H1 (cell line): ENCODE measurements at regions not wholly inside any gene's neighbourhood (a gene's known extent, or its start where the extent isn't known, plus 50 kb on each side); places are given as distances from the start of the nearest gene placed in this dataset.

ENCODE experiments used
- CBX5 ChIP-seq: fragments of 300-800, 300-1000 bp; sonication (generic); IDR thresholded peaks from 2 replicates; pipeline ENCODE4 v1.7.1; 2016; ENCODE audit warnings: antibody characterized with exemption, low read length, low read depth
- GTF2F1 ChIP-seq: IDR thresholded peaks from 2 replicates; pipeline ENCODE4 v1.6.1; 2012; ENCODE audit warnings: low read depth, low read length, improper control_type of control experiment, borderline replicate concordance
- MAX ChIP-seq: IDR thresholded peaks from 2 replicates; pipeline ENCODE4 v1.6.1; 2012; ENCODE audit warnings: inconsistent platforms
- SP4 ChIP-seq: IDR thresholded peaks from 2 replicates; pipeline ENCODE4 v1.6.1; 2012; ENCODE audit warnings: low read length, inconsistent platforms
- TF ChIP-seq, protein P1 (sequence below): fragments of 300-600 bp; sonication (generic); IDR thresholded peaks from 2 replicates; pipeline ENCODE4 v1.7.1; 2012; ENCODE audit warnings: low read length, moderate library complexity, mild to moderate bottlenecking, inconsistent platforms; ENCODE audit not compliant: insufficient replicate concordance

- TF ChIP-seq, protein P1, sequence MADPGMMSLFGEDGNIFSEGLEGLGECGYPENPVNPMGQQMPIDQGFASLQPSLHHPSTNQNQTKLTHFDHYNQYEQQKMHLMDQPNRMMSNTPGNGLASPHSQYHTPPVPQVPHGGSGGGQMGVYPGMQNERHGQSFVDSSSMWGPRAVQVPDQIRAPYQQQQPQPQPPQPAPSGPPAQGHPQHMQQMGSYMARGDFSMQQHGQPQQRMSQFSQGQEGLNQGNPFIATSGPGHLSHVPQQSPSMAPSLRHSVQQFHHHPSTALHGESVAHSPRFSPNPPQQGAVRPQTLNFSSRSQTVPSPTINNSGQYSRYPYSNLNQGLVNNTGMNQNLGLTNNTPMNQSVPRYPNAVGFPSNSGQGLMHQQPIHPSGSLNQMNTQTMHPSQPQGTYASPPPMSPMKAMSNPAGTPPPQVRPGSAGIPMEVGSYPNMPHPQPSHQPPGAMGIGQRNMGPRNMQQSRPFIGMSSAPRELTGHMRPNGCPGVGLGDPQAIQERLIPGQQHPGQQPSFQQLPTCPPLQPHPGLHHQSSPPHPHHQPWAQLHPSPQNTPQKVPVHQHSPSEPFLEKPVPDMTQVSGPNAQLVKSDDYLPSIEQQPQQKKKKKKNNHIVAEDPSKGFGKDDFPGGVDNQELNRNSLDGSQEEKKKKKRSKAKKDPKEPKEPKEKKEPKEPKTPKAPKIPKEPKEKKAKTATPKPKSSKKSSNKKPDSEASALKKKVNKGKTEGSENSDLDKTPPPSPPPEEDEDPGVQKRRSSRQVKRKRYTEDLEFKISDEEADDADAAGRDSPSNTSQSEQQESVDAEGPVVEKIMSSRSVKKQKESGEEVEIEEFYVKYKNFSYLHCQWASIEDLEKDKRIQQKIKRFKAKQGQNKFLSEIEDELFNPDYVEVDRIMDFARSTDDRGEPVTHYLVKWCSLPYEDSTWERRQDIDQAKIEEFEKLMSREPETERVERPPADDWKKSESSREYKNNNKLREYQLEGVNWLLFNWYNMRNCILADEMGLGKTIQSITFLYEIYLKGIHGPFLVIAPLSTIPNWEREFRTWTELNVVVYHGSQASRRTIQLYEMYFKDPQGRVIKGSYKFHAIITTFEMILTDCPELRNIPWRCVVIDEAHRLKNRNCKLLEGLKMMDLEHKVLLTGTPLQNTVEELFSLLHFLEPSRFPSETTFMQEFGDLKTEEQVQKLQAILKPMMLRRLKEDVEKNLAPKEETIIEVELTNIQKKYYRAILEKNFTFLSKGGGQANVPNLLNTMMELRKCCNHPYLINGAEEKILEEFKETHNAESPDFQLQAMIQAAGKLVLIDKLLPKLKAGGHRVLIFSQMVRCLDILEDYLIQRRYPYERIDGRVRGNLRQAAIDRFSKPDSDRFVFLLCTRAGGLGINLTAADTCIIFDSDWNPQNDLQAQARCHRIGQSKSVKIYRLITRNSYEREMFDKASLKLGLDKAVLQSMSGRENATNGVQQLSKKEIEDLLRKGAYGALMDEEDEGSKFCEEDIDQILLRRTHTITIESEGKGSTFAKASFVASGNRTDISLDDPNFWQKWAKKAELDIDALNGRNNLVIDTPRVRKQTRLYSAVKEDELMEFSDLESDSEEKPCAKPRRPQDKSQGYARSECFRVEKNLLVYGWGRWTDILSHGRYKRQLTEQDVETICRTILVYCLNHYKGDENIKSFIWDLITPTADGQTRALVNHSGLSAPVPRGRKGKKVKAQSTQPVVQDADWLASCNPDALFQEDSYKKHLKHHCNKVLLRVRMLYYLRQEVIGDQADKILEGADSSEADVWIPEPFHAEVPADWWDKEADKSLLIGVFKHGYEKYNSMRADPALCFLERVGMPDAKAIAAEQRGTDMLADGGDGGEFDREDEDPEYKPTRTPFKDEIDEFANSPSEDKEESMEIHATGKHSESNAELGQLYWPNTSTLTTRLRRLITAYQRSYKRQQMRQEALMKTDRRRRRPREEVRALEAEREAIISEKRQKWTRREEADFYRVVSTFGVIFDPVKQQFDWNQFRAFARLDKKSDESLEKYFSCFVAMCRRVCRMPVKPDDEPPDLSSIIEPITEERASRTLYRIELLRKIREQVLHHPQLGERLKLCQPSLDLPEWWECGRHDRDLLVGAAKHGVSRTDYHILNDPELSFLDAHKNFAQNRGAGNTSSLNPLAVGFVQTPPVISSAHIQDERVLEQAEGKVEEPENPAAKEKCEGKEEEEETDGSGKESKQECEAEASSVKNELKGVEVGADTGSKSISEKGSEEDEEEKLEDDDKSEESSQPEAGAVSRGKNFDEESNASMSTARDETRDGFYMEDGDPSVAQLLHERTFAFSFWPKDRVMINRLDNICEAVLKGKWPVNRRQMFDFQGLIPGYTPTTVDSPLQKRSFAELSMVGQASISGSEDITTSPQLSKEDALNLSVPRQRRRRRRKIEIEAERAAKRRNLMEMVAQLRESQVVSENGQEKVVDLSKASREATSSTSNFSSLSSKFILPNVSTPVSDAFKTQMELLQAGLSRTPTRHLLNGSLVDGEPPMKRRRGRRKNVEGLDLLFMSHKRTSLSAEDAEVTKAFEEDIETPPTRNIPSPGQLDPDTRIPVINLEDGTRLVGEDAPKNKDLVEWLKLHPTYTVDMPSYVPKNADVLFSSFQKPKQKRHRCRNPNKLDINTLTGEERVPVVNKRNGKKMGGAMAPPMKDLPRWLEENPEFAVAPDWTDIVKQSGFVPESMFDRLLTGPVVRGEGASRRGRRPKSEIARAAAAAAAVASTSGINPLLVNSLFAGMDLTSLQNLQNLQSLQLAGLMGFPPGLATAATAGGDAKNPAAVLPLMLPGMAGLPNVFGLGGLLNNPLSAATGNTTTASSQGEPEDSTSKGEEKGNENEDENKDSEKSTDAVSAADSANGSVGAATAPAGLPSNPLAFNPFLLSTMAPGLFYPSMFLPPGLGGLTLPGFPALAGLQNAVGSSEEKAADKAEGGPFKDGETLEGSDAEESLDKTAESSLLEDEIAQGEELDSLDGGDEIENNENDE, result no peak
- TF ChIP-seq CBX5 (no peak), SP4 (no peak), MAX (no peak), GTF2F1 (no peak)
These were observed 430.6 kb upstream of the RAB6C start (continued) for GRCh38 chr2:129548880-129549279.
